BLaER1 treated with 17β-estradiol and CSF1 and Interleukin-3, amounts not matched to agents 10 nM and 100 nM (cell line): ENCODE measurements at regions not wholly inside any gene's neighbourhood (a gene's known extent, or its start where the extent isn't known, plus 50 kb on each side); places are given as distances from the start of the nearest gene placed in this dataset.

Experiments used
- H3K27ac ChIP-seq, 11 experiments: shearing (Covaris generic); formaldehyde crosslinking; 2 replicates each; pipeline ENCODE4 v1.8.1; 2022
- H3K27me3 ChIP-seq, 11 experiments: shearing (Covaris generic); formaldehyde crosslinking; 2 replicates each; pipeline ENCODE4 v1.8.1; 2022
- H3K36me3 ChIP-seq, 11 experiments: shearing (Covaris generic); formaldehyde crosslinking; 2 replicates each; pipeline ENCODE4 v1.8.1; 2022
- H3K4me1 ChIP-seq, 10 experiments: shearing (Covaris generic); formaldehyde crosslinking; 2 replicates each; pipeline ENCODE4 v1.8.1; 2022
- H3K4me2 ChIP-seq, 11 experiments: shearing (Covaris generic); formaldehyde crosslinking; 2 replicates each; pipeline ENCODE4 v1.8.1; 2022
- H3K4me3 ChIP-seq, 10 experiments: shearing (Covaris generic); formaldehyde crosslinking; 2 replicates each; pipeline ENCODE4 v1.8.1; 2022
- H3K9ac ChIP-seq, 11 experiments: shearing (Covaris generic); formaldehyde crosslinking; 2 replicates each; pipeline ENCODE4 v1.8.1; 2022
- H3K9me3 ChIP-seq, 11 experiments: shearing (Covaris generic); formaldehyde crosslinking; replicated peaks in 1 of 11; 2 replicates each; pipeline ENCODE4 v1.8.1; 2022
- H4K20me1 ChIP-seq, 11 experiments: shearing (Covaris generic); formaldehyde crosslinking; 2 replicates each; pipeline ENCODE4 v1.8.1; 2022
- Cebpa-rat ChIP-seq, 11 experiments: shearing (Covaris generic); IDR thresholded peaks; 2 replicates each; pipeline ENCODE4 v1.8.1; 2022

DNA sequence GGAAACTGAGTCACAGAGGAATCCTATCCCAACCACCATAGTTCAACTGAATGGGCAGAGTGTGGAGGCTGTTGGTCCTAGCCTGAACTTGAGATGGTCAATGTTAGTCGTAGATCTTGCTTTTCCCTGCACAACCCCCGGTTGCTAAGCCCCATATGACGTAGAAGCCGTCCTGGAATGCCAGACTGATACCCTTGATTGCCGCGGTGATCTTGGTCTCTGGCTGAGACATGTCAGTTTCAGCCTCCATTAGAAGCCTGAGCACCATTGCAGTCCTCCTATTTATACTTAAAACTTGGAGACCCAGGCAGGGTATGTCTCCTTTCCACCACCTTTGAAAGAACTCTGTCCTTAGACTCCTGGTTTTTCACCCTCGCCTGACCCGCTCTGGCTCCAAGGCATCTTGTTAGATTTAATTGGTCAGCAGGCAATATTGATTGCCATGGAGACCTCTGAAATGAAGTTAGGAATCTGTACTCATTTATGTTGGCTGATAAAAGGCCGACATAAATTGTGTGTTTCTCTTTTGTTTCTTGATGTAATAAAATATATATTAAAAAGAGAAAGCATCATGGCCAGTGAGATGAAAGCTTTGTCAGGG, 53.4 kb downstream of the RPLP1 start:
- TF ChIP-seq Cebpa-rat (IDR thresholded peaks at IDR 0.05), result no peak
- peaks cover 0 to 7% (median 0%) of the 10 kb centered on the region in 11 experiments; a peak in 1 of 22 replicates for H3K9me3 ChIP-seq

DNA sequence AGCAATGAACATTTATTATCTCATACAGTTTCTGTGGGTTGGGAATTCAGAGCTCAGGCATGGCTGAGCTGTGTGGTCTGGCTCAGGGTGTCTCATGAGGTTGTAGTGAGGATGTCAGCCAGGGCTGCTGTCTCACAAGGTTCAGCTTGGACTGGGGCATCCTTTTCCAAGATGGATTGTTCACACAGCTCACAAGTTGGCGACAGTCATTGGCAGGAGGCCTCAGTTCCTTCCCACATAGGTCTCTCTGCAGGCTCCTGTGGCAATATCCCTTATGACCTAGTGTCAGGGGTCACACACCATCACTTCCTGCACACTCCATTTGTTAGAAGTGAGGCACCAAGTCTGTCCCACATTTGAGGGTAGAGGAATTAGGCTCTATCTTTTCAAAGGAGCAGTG, 56.0 kb downstream of the RPLP1 start:
- Histone ChIP-seq H3K9me3 (peaks cover 0 to 7% (median 0%) of the 10 kb centered on the region in 11 experiments; a peak in 1 of 22 replicates), H3K4me3 (no peak overlapping the region), H4K20me1 (no peaks in the 10 kb centered on the region), H3K27ac (no peak overlapping the region), H3K9ac (no peak overlapping the region), H3K36me3 (no peaks in the 10 kb centered on the region), H3K4me1 (peaks cover 0 to 2% (median 0%) of the 10 kb centered on the region in 10 experiments; a peak in 2 of 20 replicates), H3K27me3 (no peaks in the 10 kb centered on the region), H3K4me2 (no peak overlapping the region)
- no peak for TF ChIP-seq Cebpa-rat (IDR thresholded peaks at IDR 0.05)

More for the DNA sequence above, 53.4 kb downstream of the RPLP1 start:
- H3K9ac ChIP-seq, result no peak overlapping the region
- no peaks in the 10 kb centered on the region for H4K20me1 ChIP-seq
- H3K36me3 ChIP-seq, result no peaks in the 10 kb centered on the region
- H3K27me3 ChIP-seq, result no peaks in the 10 kb centered on the region
- H3K4me1 ChIP-seq, result no peaks in the 10 kb centered on the region; a peak in 1 of 20 replicates
- no peak overlapping the region for H3K4me3 ChIP-seq
- H3K27ac ChIP-seq, result no peak overlapping the region
- no peak overlapping the region for H3K4me2 ChIP-seq

DNA sequence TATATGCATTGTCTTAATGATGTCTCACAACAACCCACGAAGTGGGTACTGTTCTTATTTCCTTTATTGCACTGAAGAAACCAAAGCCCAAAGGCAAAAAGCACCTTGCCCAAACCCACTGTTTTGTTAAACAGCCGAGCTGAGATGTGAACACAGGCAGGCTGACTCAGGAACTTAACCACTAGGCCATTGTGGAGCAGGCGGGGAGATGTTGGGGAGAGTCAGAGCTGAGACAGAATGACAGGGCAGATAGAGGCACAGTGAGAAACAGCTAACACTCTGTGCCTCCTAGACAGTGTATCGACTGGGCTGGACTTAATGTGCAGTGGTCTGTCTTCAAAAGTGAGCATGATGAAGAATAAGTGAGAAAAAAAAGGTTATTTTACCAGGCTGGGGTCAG, 56.5 kb downstream of the RPLP1 start:
- Histone ChIP-seq H3K4me3 (no peak overlapping the region), H3K9me3 (peaks cover 0 to 7% (median 0%) of the 10 kb centered on the region in 11 experiments; a peak in 2 of 22 replicates), H3K27me3 (no peaks in the 10 kb centered on the region), H3K27ac (no peak overlapping the region), H3K9ac (no peak overlapping the region), H4K20me1 (no peaks in the 10 kb centered on the region), H3K36me3 (no peaks in the 10 kb centered on the region), H3K4me1 (peaks cover 0 to 5% (median 0%) of the 10 kb centered on the region in 10 experiments; a peak in 2 of 20 replicates), H3K4me2 (no peak overlapping the region)
- TF ChIP-seq Cebpa-rat (IDR thresholded peaks at IDR 0.05), result no peak

DNA sequence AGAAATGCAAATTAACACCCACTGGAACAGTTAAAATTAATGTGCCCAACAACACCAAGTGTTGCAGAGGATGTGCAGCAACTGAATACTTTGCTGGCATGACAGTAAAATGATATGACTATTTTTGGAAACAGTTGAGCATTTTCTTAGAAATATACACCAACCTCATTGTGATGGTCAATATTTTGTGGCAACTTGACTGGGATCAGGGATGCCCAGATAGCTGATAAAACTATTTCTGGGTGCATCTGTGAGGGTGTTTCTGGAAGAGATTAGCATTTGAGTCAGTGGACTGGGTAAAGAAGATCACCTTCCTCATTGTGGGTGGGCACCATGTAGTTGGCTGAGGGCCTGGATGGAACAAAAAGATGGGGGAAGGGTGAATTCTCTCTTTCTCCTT, 57.9 kb downstream of the RPLP1 start:
- Histone ChIP-seq H3K4me1 (peaks cover 0 to 7% (median 0%) of the 10 kb centered on the region in 10 experiments; a peak in 4 of 20 replicates), H3K36me3 (no peaks in the 10 kb centered on the region), H3K4me3 (no peak overlapping the region), H3K27ac (no peak overlapping the region), H4K20me1 (no peaks in the 10 kb centered on the region), H3K9ac (no peak overlapping the region), H3K9me3 (peaks cover 0 to 14% (median 7%) of the 10 kb centered on the region in 11 experiments; a peak in 13 of 22 replicates), H3K4me2 (no peak overlapping the region), H3K27me3 (no peaks in the 10 kb centered on the region)
- no peak for TF ChIP-seq Cebpa-rat (IDR thresholded peaks at IDR 0.05)

DNA sequence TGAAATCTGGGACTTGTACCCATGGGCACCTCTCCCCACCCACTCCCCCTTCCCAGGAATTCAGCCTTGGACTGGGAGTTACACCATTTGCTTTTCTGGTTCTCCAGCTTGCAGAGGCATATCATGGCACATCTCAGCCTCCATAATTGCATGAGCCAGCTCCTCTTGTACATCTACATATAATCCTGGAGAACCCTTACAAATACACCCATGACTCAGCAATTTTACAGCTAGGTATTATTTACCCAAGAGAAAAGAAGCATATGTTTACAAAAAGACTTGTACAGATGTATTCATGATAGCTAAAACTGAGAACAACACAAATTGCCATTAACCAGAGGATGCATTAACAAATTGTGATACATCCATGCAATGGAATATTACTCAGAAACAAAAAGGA, 58.4 kb downstream of the RPLP1 start:
- no peak overlapping the region for H3K4me3 ChIP-seq
- H3K36me3 ChIP-seq, result no peaks in the 10 kb centered on the region
- H3K9me3 ChIP-seq, result peaks cover 0 to 18% (median 8%) of the 10 kb centered on the region in 11 experiments; a peak in 13 of 22 replicates
- no peak overlapping the region for H3K9ac ChIP-seq
- no peaks in the 10 kb centered on the region for H3K27me3 ChIP-seq
- no peak overlapping the region for H3K27ac ChIP-seq
- no peak for TF ChIP-seq Cebpa-rat (IDR thresholded peaks at IDR 0.05)
- H3K4me1 ChIP-seq, result peaks cover 0 to 11% (median 0%) of the 10 kb centered on the region in 10 experiments; a peak in 5 of 20 replicates
- H3K4me2 ChIP-seq, result no peak overlapping the region
- H4K20me1 ChIP-seq, result no peaks in the 10 kb centered on the region

DNA sequence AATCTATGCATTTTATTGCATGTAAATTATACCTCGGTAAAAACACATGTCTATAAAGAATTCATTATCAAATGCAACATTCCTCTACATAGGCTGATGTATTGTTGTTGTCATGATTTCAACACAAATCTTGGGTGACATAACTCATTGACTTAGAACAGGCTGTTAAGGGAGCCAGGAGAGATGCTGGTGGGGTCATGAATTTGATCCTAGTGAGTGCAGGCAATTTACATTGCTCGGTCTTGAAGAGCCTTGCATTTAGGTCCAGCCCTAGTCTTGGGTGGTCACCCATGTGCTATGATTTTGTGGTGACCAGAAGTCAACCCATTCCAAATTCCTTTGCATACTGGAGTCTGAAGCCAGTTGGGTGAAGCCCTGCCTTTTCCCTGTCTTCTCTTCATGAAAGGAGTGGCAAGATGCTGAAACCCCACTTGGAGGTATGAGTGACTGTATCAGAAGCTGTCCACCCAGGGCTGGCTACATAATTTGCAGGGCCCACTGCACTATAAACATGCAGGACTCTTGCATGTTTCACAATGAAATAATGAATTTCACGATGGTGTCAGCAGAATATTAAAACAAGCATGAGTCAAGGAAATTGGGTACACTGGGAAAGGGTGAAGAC, 59.2 kb downstream of the RPLP1 start:
- H3K27ac ChIP-seq, result no peak overlapping the region
- no peaks in the 10 kb centered on the region for H3K36me3 ChIP-seq
- no peaks in the 10 kb centered on the region for H4K20me1 ChIP-seq
- H3K4me3 ChIP-seq, result no peak overlapping the region
- no peak for TF ChIP-seq Cebpa-rat (IDR thresholded peaks at IDR 0.05)
- peaks cover 0 to 11% (median 0%) of the 10 kb centered on the region in 10 experiments; a peak in 5 of 20 replicates for H3K4me1 ChIP-seq
- H3K9me3 ChIP-seq, result peaks cover 0 to 21% (median 8%) of the 10 kb centered on the region in 11 experiments; a peak in 13 of 22 replicates
- no peaks in the 10 kb centered on the region for H3K27me3 ChIP-seq
- no peak overlapping the region for H3K9ac ChIP-seq
- H3K4me2 ChIP-seq, result no peak overlapping the region

DNA sequence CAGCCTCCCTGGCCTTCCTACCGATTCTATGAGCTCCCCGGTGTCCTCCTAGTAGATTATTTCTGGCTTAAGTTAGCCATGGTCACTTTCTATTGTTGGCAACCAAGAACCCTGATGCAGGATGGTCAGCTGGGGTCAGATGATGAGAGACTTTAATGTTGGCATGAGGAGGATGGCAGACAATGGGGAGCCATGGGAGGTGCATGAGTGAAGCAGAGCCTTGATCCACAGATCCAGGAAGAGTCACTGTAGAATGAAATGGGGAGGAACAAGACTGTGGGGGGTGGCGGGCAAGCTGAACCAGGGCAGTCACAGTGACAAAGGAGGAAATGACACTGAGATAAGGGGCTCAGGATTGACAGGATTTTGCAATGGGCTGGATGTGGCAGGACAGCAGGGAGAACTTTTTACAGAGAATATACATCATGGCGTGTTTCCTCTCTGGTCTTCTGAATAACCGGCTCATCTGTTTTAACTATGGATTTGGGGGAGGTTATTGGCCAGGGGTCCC, 60.9 kb downstream of the RPLP1 start:
- H3K36me3 ChIP-seq, result no peaks in the 10 kb centered on the region
- no peaks in the 10 kb centered on the region for H3K27me3 ChIP-seq
- H3K9me3 ChIP-seq, result peaks cover 0 to 21% (median 8%) of the 10 kb centered on the region in 11 experiments; a peak in 13 of 22 replicates
- peaks cover 0 to 11% (median 0%) of the 10 kb centered on the region in 10 experiments; a peak in 5 of 20 replicates for H3K4me1 ChIP-seq
- no peak overlapping the region for H3K27ac ChIP-seq
- no peak for TF ChIP-seq Cebpa-rat (IDR thresholded peaks at IDR 0.05)
- H4K20me1 ChIP-seq, result no peaks in the 10 kb centered on the region
- no peak overlapping the region; a peak in 1 of 22 replicates for H3K4me2 ChIP-seq
- no peak overlapping the region for H3K9ac ChIP-seq
- H3K4me3 ChIP-seq, result no peak overlapping the region

DNA sequence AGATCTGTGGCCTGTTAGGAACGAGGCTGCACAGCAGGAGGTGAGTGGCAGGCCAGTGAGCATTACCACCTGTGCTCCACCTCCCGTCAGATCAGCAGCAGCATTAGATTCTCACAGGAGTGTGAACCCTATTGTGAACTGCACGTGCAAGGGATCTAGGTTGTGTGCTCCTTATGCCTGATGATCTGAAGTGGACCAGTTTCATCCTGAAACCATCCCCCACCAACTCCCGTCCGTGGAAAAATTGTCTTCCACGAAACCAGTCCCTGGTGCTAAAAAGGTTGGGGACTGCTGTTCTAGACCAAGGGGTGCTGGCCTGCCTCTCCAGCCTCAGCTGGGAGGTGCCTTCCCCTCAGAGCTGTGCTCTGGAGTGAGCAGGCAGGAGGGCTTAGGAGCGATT, 61.4 kb downstream of the RPLP1 start:
- H3K9ac ChIP-seq, result no peak overlapping the region
- peaks cover 0 to 21% (median 8%) of the 10 kb centered on the region in 11 experiments; a peak in 13 of 22 replicates for H3K9me3 ChIP-seq
- H3K36me3 ChIP-seq, result no peaks in the 10 kb centered on the region
- TF ChIP-seq Cebpa-rat (IDR thresholded peaks at IDR 0.05), result no peak
- no peak overlapping the region for H3K27ac ChIP-seq
- peaks cover 0 to 11% (median 0%) of the 10 kb centered on the region in 10 experiments; a peak in 5 of 20 replicates for H3K4me1 ChIP-seq
- no peaks in the 10 kb centered on the region for H3K27me3 ChIP-seq
- H4K20me1 ChIP-seq, result no peaks in the 10 kb centered on the region
- H3K4me3 ChIP-seq, result no peak overlapping the region
- H3K4me2 ChIP-seq, result no peak overlapping the region; a peak in 1 of 22 replicates

DNA sequence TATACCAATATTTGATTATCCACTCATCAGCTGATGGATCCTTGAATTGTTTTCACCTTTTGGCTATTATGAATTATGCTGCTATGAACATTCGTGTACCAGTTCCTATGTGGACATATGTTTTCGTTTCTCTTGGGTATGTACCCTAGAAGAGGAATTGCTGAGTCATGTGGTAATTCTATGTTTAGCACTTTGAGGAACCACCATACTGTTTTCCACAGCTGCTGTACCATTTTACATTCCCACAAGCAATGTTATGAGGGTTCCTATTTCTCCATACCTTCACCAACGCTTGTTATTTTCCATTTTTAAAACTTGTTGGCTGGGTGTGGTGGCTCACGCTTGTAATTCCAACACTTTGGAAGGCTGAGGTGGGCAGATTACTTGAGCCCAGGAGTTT, 62.9 kb downstream of the RPLP1 start:
- Histone ChIP-seq H3K36me3 (no peaks in the 10 kb centered on the region), H3K27ac (no peak overlapping the region; a peak in 1 of 22 replicates), H3K4me3 (no peak overlapping the region), H4K20me1 (no peaks in the 10 kb centered on the region), H3K27me3 (no peaks in the 10 kb centered on the region), H3K9me3 (peaks cover 0 to 21% (median 8%) of the 10 kb centered on the region in 11 experiments; a peak in 12 of 22 replicates), H3K4me2 (peak overlapping the region in 2 of 11 experiments; percentile 16 to 19; a peak in 1 of 22 replicates), H3K9ac (no peak overlapping the region), H3K4me1 (peaks cover 0 to 11% (median 0%) of the 10 kb centered on the region in 10 experiments; a peak in 5 of 20 replicates)
- TF ChIP-seq Cebpa-rat (IDR thresholded peaks at IDR 0.05), result no peak
